Stimulated activated CD4-positive, alpha-beta T cell treated with anti-CD3 and anti-CD28 coated beads, Interleukin-2, amount 100 ng/mL, for 24 hours (primary cell): ENCODE measurements at regions not wholly inside any gene's neighbourhood (a gene's known extent, or its start where the extent isn't known, plus 50 kb on each side); places are given as distances from the start of the nearest gene placed in this dataset.
"Not testable (repeated sequence)": the region's sequence is repeated elsewhere in the genome, so short reads cannot be mapped to it uniquely, and the experiment has no call there.

Source experiments
- DNase-seq, 2 donors: peaks; one replicate each; pipeline ENCODE4 v3.0.0-alpha.2; 2020

DNA sequence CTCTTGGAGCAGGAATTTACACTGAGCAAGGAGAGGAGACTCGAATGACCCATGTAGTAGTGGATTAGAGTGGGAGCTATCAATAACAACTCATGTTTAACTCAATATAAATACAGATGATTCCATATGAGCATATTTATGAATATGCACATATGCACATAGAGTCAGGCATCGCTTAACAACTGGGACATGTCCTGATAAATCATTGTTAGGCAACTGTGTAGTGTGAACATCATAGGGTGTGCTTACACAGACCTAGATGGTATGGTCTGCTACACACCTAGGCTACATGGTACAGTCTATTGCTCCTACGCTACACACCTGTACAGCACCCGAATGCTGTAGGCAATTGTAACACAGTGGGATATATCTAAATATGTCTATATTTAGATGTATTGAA, 75.9 kb upstream of the RALGAPA2 start:
- no peak for DNase-seq

DNA sequence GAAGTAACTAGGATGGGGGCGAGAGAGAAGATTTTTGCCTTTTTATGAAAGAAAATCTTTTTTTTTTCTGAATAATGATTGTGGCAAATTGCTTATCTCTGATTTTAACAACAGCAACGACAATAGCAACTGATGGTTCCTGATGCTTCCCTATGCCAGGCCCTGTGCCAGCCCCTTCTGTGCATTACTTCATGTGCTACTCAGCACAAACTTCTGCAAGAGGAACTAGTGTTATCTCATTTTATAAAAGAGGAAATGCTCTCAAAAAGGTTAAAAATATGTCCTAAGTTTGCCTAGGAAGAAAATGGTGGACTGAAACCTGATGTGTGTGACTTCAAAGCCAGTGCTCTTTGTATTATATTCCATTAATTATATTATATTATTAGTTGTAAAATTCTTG, 74.0 kb upstream of the RALGAPA2 start:
- DNase-seq, result no peak

DNA sequence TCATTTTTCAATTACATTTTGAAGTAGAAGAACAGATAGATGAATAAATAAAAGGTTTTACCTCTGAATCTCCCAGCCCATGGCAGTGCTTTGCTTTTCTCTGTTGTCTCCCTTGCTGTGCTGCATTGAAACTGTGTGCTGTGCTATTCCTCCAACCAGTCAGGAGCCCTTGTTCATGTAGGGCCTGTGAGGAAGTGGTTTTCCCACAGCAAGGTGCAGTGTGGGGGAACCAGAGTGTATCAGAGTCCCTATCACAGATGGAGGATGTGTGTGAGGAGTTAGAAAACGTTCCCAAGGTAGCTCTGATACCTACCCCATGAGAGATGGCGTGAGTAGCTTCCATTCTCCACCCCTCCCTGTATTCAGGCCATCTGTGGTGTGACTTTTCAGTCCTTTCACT, 72.8 kb upstream of the RALGAPA2 start:
- no peak for DNase-seq

DNA sequence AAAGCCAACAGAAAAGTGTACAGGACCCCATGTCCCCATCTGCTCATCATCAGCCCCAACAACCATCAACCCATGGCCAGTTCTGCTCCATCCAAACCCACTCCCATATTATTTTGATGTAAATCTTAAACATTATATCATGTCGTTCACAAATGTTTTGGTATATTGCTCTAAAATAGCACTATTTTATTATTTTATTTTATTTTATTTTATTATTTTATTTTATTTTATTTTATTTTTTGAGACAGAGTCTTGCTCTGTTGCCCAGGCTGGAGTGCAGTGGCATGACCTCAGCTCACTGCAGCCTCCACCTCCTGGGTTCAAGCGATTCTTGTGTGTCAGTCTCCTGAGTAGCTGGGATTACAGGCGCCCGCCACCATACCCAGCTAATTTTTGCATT, 72.0 kb upstream of the RALGAPA2 start:
- not testable (repeated sequence) for DNase-seq

DNA sequence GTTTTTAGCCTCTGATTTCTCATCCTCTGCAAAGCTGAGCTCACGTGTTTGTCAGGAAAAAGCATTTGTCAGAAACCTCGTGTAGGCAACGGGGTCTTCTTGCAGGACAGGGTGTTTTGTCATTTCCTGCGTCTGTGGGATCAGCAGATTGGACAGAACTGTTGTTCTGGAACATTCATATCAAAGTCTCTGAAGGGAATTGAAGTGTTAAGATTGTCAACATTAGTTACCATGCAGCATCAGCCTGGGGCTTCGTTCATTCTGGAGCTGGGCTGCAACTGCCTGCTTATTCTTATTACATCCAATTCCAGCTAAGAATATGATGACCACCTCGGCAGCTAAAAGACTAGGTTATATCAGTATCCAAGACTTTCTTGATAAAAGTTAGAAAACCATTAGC, 71.0 kb upstream of the RALGAPA2 start:
- no peak for DNase-seq

DNA sequence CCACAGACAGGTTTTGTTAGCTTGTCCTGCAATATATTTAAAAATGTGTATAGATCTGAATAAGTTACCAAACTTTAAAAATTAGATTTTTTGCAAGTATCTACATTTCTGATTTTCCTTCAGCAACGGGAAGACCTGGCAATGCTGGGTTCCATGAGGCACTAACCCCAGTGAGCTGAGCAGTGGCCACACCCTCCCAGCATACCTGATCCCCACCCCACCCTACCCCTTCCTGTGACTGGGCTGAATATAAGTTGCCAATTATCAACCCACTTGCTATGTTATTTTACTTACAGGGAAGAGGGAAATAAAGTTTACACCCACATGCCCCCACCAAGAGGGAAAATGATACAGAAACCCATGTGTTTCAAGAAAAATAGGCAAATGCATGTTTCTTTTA, 70.3 kb upstream of the RALGAPA2 start:
- DNase-seq, result no peak

DNA sequence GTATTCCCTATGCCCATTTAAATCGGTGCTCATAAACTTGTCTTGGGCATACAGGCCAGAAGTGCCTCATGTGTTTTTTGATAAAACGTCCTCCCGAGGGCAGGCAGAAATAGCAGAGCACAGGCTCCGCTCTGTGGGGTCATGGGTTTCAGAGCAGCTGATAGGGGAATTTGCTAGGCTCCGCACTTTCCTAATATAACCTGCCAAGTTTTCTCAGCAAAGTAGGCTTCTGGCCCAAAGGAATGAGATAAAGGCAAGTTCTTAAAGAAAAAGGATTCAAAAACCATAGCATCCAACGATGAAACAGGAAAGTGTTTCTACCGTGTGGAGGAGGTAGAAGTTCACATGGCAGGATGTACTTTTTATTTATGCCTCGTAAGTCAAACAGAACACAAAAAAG, 69.8 kb upstream of the RALGAPA2 start:
- DNase-seq, result no peak

DNA sequence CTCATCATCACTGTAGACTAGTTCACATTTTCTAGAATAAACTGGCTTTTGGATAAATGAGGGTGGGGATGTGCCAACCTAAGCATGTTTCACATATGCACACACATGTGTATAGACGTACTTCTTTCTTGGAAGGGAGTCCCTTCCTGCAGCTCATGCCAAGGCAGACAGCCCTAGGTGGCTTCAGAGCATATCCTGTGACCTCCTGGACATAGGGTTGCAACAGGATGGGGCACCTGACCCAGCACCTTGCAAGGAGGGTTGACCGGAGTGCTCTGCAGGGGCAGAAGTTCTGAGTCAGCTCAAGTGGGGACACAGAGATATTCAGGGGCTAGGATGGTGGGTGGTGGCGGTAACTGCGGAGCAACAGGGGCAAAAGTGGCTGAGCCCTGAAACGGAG, 68.6 kb upstream of the RALGAPA2 start:
- no peak for DNase-seq

DNA sequence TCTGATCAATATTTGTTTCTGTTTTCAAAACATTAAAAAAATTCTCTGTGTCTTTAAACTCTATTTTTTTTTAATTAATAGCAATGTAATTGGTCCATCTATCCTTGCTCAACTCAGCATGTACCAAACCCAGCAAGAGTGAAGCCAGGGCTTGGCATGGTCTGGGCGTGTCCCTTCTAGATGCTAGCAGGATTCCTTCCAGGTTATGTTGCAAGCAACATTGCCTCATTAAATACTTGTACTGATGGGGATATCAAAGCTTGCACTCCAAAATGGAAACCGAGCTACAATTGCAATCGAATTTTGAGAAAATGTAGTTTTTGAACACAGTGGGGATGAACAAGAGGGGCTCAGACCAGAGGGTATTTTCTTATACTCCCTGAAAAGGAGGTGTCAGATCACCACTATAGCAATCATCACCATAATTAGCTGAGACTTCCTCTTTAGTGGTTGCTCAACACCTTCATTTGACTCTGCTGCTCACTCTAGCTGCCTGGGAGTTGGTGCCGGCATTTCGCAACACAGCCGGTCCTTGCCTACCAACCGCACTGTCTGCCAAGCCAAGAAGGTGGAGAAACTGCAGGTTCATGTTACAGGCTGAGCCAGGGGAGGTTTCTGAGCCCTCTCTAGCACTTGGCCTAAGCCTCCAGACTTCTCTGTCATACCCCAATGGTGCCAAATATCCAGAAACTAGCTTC, 67.8 kb upstream of the RALGAPA2 start:
- DNase-seq, result no peak

DNA sequence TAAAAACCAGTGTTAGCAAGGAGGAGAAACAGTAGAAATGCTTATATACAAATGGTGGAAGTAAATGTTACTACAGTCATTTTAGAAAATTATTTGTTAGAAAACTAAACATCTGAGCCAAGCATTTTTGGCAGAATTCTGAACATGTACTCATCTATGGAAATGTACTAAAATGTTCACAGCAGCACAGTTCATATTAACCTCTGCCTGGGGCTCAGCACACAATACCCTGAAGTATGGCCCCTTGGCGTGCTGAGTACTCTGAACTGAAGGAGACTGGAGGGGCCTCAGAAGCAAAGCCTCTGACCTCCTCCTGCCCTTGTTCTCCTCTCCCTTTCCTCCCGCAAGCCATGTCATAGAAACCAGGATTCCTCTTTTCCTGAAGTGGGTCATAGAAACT, 66.2 kb upstream of the RALGAPA2 start:
- DNase-seq, result no peak

DNA sequence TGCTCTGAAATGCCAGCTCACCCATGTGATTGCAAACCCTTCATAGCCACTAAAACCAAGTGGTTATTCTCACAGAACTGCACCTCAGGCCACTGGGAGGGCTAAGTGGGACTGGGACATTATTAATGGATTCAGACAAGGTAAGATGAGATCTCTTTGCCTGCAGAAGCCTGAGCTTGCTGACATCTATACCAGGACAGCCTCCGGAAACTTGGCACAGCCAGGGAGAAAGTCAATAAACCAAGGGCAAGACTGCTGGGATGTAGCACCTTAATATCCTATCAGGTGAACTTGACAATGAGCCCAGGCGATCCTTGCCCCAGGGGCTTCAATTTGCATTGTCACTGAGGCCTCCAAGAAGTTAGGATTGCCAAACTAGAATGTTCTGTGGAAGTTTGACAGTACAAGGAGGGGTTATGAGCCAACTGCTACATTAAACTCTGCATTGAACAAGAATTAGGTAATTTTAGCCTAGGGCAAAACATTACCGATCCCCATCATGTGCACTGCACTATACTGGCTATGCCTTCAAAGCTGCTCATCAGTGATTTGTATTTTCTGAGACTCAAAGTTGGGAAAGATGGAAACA, 60.1 kb upstream of the RALGAPA2 start:
- no peak for DNase-seq

DNA sequence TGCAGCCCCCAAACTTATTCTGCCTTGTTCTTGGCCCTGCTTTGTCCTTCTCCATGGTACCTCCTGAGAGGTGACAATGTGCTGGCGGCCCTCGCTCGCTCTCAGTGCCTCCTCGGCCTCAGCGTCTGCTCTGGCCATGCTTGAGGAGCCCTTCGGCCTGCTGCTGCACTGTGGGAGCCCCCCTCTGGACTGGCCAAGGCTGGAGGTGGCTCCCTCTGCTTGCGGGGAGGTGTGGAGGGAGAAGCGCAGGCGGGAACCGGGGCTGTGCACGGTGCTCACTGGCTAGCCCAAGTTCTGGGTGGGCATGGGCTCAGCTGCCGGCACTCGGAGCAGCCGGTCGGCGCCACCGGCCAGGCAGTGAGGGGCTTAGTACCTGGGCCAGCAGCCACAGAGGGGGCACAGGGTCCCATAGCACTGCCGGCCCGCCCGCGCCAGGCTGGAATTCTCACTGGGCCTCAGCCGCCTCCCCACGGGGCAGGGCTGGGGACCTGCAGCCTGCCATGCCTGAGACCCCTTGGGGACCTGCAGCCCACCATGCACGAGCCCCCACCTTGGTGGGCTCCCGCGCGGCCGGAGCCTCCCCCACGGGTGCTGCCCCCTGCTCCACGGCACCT, 55.9 kb upstream of the RALGAPA2 start:
- DNase-seq, result no peak

DNA sequence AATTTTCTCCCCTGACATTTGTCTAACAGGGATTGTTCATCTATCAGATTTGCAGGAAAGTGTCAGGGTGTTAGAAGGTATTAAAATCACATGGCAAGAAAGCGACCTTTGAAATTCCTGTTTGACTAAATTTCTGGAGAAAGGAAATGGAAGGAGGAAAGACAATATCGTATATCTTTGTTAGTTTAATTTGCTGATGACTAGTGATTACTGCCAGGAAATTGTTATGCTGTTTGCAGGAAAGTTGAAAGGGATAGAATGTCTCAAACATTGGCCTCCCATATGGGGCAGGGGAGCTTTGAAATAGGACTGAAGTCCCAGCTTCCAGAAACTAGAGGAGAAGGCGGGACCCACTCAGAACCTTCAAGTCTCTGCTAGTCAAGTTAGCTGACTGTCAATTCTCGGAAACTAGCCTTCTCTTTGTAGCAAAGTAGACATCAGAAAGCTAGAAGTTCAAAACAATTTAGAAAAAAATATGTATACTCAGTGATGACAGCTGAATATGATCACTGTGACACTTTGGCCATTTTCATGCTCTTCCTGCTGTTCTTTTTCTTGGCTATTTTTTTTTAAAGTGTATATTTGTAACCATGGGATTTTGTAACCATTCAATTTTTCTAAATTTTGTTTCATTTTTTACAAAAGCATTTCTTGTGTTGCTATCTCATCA, 53.4 kb upstream of the RALGAPA2 start:
- no peak for DNase-seq

DNA sequence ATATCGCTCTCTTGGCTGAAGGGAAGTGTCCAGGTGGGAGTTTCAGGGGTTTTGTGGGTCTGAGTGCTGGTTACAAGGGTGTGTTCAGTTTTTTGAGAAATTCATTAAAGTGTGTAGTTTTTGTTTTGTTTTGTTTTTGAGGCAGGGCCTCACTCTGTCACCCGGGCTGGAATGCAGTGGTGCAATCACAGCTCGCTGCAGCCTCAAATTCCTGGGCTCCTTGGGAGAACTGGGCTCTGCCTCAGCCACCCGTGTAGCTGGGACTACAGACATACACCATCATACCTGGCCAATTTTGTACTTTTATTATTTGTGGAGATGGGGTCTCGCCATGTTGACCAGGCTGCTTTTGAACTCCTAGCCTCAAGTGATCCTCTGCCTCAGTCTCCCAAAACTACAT, 51.2 kb upstream of the RALGAPA2 start:
- DNase-seq, result no peak
